ENCODE measurements at regions not wholly inside any gene's neighbourhood (a gene's known extent, or its start where the extent isn't known, plus 50 kb on each side); places are given as distances from the start of the nearest gene placed in this dataset.
A peak's percentile ranks its signal among the peaks of the same experiment; 100 is the strongest.

DNA sequence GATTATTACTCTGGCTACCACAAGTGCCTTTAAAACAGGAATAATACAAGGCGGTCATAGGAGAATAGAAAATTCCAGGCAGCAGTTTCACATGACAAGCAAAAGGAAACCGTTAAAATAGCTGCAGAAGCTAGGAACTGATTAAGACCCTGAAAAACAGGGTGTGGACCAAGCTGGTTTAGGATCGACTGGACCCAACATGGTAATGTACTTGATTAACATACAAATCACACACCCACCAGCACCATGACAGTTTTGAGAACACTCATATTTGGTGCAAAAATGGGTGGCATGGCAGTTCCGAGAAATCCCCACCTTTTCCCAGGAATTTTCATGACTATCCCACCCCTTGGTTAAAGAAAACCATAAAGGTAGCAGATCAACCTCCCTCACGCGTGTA lies 51.9 kb upstream of the TMEM163 start:
- intact Hi-C loops (cut with DNase I), result no loop called here
- no peak overlapping the region for H3K4me3 ChIP-seq (ENCODE audit: low read length in 3 of 3)
- no peak for DNase-seq
- H3K27ac ChIP-seq (ENCODE audit: low read depth in 2 of 2, low read length in 2 of 2), result no peak overlapping the region
- no peaks in the 10 kb centered on the region for H3K36me3 ChIP-seq (ENCODE audit: control insufficient read depth in 2 of 3, insufficient read depth in 3 of 3, low read length in 3 of 3)
- H3K4me1 ChIP-seq (ENCODE audit: control insufficient read depth in 2 of 3, insufficient read depth in 2 of 3, low read depth in 1 of 3, low read length in 3 of 3), result no peaks in the 10 kb centered on the region
- H3K27me3 ChIP-seq (ENCODE audit: control insufficient read depth, insufficient read depth, low read length), result no peaks in the 10 kb centered on the region
- FAIRE-seq, result no peak
- peaks cover 0 to 3% (median 0%) of the 10 kb centered on the region in 3 donors for H3K9me3 ChIP-seq (ENCODE audit: control insufficient read depth in 2 of 3, insufficient read depth in 1 of 3, low read length in 3 of 3)
- H3K9ac ChIP-seq (ENCODE audit: low read length in 3 of 3), result no peak overlapping the region
- TF ChIP-seq, protein P1, sequence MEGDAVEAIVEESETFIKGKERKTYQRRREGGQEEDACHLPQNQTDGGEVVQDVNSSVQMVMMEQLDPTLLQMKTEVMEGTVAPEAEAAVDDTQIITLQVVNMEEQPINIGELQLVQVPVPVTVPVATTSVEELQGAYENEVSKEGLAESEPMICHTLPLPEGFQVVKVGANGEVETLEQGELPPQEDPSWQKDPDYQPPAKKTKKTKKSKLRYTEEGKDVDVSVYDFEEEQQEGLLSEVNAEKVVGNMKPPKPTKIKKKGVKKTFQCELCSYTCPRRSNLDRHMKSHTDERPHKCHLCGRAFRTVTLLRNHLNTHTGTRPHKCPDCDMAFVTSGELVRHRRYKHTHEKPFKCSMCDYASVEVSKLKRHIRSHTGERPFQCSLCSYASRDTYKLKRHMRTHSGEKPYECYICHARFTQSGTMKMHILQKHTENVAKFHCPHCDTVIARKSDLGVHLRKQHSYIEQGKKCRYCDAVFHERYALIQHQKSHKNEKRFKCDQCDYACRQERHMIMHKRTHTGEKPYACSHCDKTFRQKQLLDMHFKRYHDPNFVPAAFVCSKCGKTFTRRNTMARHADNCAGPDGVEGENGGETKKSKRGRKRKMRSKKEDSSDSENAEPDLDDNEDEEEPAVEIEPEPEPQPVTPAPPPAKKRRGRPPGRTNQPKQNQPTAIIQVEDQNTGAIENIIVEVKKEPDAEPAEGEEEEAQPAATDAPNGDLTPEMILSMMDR (IDR thresholded peaks at IDR 0.05; ENCODE audit: borderline replicate concordance, extremely low read depth, insufficient read depth), result no peak

DNA sequence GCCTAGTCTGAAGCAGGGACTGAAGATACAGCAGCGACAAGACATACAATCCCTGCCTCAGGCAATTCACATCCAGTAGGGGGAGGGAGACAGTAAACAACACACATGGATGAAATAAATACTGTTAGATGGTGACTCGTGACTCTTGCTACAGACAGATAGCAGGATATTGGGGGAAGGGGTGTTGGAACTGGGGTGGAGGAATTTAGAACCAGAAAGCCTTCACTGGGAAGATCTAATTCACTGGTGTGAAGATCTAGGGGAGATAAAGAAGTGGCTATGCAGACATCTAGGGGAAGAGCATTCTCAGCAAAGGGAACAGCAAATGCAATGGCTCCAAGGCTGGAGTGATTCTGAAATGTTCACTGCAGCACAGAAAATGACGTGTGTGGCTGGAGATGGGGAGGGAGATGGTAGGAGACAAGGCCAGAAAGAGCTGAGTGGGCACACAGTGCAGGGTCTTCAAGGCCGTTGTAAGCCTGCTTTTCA lies 52.6 kb upstream of the TMEM163 start:
- H3K36me3 ChIP-seq (ENCODE audit: control insufficient read depth in 2 of 3, insufficient read depth in 3 of 3, low read length in 3 of 3), result no peaks in the 10 kb centered on the region
- DNase-seq, result peak in 2 of 5 donors; percentile 7 to 21
- FAIRE-seq, result no peak
- no peak overlapping the region for H3K9ac ChIP-seq (ENCODE audit: low read length in 3 of 3)
- no peak overlapping the region for H3K4me3 ChIP-seq (ENCODE audit: low read length in 3 of 3)
- no peaks in the 10 kb centered on the region for H3K4me1 ChIP-seq (ENCODE audit: control insufficient read depth in 2 of 3, insufficient read depth in 2 of 3, low read depth in 1 of 3, low read length in 3 of 3)
- no peaks in the 10 kb centered on the region for H3K27me3 ChIP-seq (ENCODE audit: control insufficient read depth, insufficient read depth, low read length)
- H3K27ac ChIP-seq (ENCODE audit: low read depth in 2 of 2, low read length in 2 of 2), result no peak overlapping the region
- intact Hi-C loops (cut with DNase I), result no loop called here
- TF ChIP-seq, protein P1 (IDR thresholded peaks at IDR 0.05; ENCODE audit: borderline replicate concordance, extremely low read depth, insufficient read depth), result no peak
- peaks cover 0 to 3% (median 0%) of the 10 kb centered on the region in 3 donors for H3K9me3 ChIP-seq (ENCODE audit: control insufficient read depth in 2 of 3, insufficient read depth in 1 of 3, low read length in 3 of 3)

DNA sequence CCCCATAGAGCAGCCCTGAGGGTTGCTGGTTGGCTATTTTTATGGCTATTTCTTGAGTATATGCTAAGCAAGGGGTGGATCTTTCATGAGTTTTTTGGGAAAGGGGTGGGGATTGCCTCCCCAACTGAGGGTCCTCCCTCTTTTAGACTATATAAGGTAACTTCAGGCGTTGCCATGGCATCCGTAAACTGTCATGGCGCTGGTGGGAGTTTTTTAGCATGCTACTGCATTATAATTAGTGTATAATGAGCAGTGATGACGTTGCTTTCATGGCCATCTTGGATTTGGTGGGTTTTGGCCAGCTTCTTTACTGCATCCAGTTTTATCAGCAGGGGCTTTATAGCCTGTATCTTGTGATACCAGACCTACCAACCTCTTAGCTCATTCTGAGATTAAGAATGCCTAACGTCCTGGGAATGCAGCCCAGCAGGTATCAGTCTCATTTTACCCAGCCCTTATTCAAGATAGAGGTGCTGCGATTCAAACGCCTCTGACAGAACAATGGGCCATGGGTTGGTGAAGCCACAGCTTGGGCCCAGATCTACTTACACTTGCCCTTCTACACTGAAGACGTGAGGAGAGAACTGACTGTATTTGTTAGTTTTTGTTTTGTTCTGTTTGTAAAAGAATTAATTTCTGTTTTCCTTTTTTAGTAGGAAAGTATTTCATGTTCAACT lies 53.8 kb upstream of the TMEM163 start:
- Histone ChIP-seq H3K4me3 (ENCODE audit: low read length in 3 of 3) (no peak overlapping the region), H3K9me3 (ENCODE audit: control insufficient read depth in 2 of 3, insufficient read depth in 1 of 3, low read length in 3 of 3) (no peaks in the 10 kb centered on the region), H3K27ac (ENCODE audit: low read depth in 2 of 2, low read length in 2 of 2) (no peak overlapping the region), H3K36me3 (ENCODE audit: control insufficient read depth in 2 of 3, insufficient read depth in 3 of 3, low read length in 3 of 3) (no peaks in the 10 kb centered on the region), H3K27me3 (ENCODE audit: control insufficient read depth, insufficient read depth, low read length) (no peaks in the 10 kb centered on the region), H3K9ac (ENCODE audit: low read length in 3 of 3) (no peak overlapping the region), H3K4me1 (ENCODE audit: control insufficient read depth in 2 of 3, insufficient read depth in 2 of 3, low read depth in 1 of 3, low read length in 3 of 3) (no peaks in the 10 kb centered on the region)
- TF ChIP-seq, protein P1 (IDR thresholded peaks at IDR 0.05; ENCODE audit: borderline replicate concordance, extremely low read depth, insufficient read depth), result no peak
- intact Hi-C loops (cut with DNase I), result no loop called here
- DNase-seq, result no peak
- no peak for FAIRE-seq

All from kidney (tissue), 13 donors.